ENCODE measurements at regions not wholly inside any gene's neighbourhood (a gene's known extent, or its start where the extent isn't known, plus 50 kb on each side); places are given as distances from the start of the nearest gene placed in this dataset.
"Not testable (repeated sequence)": the region's sequence is repeated elsewhere in the genome, so short reads cannot be mapped to it uniquely, and the experiment has no call there.

DNA sequence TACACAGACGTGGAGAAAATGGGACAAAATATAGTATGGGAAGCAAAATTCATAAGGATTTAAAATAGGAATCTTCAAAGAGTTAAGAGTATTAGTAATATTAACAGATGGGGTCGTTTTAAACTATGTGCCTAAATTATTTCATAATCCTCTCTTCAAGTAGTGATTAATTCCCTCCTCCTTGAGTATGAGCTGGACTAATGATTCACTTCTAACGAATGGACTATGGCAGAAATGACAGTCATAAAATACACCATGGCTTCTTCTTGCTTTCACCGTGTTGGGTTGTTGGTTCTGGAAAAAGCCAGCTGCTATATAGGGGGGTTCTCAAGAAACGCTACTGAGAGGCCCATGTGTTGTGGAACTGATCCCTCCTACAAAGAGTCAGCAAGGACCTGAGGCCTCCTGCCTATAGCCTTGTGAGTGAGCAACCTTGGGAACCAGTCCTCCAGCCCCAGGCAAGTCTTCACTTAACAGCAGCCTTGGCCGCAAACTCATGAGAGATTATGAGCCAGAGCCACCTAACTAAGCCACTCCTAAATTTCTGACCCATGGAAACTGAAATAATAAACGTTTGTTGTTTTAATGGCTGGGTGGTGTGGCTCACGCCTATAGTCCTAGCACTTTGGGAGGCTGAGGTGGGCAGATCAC lies 64.8 kb upstream of the ABHD2 start:
- no peak for FAIRE-seq
- DNase-seq (ENCODE audit: insufficient read length, low spot score) = no peak

DNA sequence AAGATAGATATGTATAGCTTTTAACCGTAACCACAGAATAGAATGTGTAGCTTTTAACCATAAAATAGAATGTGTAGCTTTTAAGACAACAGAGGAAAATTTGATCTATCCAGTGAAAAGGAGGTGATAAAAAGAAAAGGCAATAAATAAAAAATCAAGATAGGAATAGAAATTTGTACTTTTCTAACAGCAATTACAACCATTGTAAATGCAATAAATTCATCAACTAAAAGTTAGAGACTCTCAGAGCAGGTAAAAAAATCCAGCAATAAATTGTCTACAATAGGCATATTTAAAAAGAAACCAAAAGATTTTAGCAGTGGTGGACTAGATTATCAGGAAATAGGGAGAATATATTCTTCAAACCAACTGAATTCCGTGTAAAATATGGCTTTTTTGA lies 63.8 kb upstream of the ABHD2 start:
- FAIRE-seq (no peak), DNase-seq (ENCODE audit: insufficient read length, low spot score) (no peak)

DNA sequence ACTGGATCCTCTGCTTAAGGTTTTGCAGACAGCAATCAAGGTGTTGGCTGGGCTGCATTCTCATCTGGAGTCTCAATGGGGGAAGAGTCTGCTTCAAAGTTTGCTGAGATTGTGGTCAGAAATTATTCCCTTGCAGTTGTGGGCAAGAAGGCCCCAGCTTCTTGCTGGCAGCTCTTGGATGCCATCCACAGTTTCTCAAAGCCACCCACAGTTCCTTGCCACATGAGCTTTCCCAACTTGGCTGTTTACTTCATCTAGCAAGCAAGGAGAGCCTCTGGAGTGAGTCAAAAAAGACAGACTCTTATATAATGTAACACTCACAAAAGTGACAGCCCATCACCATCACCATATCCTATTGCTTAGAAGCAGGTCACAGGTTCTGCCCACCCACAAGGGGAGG lies 62.1 kb upstream of the ABHD2 start:
- no peak for DNase-seq (ENCODE audit: insufficient read length, low spot score)
- FAIRE-seq = no peak

DNA sequence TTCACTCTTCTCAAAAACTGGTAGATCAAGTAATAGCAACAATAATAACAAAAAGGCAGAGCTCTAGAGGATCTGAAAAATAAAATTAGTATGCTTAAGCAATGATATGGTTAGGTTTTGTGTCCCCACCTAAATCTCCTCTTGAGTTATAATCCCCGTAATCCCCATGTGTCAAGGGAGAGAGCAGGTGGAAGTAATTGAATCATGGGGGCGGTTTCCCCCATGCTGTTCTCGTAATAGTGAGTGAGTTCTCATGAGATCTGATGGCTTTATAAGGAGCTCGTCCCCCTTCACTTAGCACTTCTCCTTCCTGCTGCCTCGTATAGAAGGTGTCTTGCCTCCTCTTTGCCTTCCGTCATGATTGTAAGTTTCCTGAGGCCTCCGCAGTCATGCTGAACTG lies 60.2 kb upstream of the ABHD2 start:
- FAIRE-seq = no peak
- DNase-seq (ENCODE audit: insufficient read length, low spot score) = no peak

DNA sequence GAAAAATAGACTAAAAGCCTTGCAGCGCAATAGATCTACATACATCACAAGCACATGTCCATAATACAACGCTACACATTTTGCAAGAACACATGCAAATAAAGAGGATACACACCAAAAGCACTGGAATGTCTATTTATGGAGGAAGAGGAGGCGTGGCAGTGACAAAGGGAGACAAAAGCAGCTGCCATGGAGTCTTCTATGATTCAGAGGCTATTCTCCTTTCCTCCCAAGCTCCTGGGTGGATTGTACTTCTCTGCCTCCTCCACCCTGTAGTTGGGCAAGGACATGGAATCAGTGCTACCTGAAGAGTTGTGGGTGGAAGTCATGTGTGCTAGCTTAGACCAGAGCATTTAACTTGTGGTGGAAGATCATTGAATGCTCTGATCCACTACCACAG lies 57.9 kb upstream of the ABHD2 start:
- no peak for FAIRE-seq

DNA sequence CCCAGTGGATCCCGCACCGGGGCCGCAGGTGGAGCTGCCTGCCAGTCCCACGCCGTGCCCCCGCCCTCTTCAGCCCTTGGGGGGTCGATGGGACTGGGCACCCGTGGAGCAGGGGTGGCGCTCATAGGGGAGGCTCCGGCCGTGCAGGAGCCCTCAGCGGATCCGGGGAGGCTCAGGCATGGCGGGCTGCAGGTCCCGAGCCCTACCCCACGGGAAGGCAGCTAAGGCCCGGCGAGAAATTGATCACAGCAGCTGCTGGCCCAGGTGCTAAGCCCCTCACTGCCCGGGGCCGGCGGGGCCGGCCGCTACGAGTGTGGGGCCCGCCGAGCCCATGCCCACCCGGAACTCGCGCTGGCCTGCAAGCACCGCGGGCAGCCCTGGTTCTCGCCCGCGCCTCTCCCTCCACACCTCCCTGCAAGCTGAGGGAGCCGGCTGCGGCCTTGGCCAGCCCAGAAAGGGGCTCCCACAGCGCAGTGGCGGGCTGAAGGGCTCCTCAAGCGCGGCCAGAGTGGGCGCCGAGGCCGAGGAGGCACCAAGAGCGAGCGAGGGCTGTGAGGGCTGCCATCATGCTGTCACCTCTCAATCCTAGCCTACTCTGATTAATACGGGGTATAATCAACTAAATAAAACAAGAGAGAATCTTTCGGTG lies 56.5 kb upstream of the ABHD2 start:
- DNase-seq (ENCODE audit: insufficient read length, low spot score); FAIRE-seq: not testable (repeated sequence)

More for the DNA sequence above, 57.9 kb upstream of the ABHD2 start:
- no peak for DNase-seq (ENCODE audit: insufficient read length, low spot score)

DNA sequence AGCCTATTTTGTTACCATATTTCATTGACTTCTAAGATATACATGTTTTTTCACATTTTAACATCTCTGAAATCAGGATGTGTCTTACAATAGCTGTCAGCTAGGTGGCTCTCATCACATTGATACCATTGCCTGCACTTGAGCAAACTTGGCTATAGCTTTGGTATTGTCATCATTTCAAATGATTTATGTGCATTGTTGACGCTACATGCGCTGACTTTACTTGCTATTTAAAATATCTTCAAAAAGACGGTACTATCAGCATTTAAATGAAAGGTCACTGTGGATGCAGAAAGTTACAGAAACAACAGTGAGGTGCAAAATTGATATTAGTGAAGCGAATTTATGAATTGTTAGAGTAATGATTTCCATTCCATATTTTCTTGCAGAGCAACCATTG lies 54.0 kb upstream of the ABHD2 start:
- FAIRE-seq = no peak
- DNase-seq (ENCODE audit: insufficient read length, low spot score) = no peak

DNA sequence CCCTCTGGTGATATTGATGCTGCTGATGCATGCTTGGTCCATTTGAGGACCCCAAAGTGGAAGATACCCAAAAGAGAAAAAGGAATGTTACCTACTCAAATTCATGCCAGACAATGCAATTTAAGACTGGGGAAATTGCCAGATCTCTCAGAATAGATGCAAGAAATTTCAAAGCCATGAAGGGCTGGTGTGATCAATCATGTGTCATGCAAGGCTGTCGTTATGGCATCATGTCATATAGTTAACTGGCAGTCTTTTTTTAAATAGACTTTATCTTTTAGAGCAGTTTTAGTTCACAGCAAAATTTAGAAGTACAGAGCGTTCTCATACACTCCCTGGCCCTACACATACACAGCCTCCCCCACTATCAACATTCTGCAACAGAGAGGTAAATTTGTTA lies 53.1 kb upstream of the ABHD2 start:
- FAIRE-seq (no peak), DNase-seq (ENCODE audit: insufficient read length, low spot score) (no peak)

DNA sequence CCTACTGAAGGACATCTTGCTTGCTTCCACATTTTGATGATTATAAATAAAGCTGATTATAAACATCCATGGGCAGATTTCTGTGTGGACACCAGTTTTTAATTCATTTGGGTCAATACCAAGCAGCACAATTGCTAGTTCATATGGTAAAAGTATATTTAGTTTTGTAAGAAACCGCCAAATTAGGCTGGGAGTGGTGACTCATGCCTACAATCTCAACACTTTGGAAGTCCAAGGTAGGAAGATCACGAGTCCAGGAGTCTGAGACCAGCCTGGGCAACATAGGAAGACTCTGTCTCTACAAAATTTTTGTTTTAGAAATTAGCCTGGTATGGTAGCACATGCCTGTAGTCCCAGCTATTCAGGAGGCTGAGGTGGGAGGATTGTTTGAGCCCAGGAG lies 52.6 kb upstream of the ABHD2 start:
- FAIRE-seq = no peak

DNA sequence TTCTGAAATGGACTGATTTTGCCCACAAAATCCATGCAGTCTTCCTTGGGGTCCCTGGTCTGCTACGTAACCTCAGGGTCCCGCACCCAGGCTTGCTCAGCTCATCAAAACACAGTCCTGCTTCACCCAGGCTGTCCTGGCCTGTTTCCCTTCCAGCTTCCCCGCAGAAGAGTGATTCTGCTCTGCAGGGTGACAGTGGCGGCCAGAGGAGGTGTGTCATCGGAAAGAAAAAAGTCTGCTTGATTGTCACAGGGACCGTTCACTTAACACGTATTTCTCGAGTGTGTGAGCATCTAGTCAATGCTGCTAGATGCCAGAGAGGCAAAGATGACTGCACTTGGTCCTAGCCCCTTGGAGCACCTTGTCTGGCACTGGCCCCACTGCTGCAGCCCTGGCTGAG lies 50.1 kb upstream of the ABHD2 start:
- DNase-seq (ENCODE audit: insufficient read length, low spot score) (no peak), FAIRE-seq (no peak)

More for the DNA sequence above, 52.6 kb upstream of the ABHD2 start:
- DNase-seq (ENCODE audit: insufficient read length, low spot score) = no peak

Data from GM19239 (cell line).